ENCODE measurements at regions not wholly inside any gene's neighbourhood (a gene's known extent, or its start where the extent isn't known, plus 50 kb on each side); places are given as distances from the start of the nearest gene placed in this dataset.

- WGBS, 2 donors = 10 to 19% methylated on average over 7 of the region's 7 CpGs
- intact Hi-C loops (cut with DNase I; ENCODE audit: low total_unique reads) = no loop called here
- peak; percentile 95 to 97 for DNase-seq (ENCODE audit: low spot score in 2 of 2)
- no peak overlapping the region for H3K4me3 ChIP-seq (ENCODE audit: low read depth, poor library complexity, severe bottlenecking)
- TF ChIP-seq CTCF (IDR thresholded peaks at IDR 0.05) = no peak
- no peak for TF ChIP-seq POLR2A (IDR thresholded peaks at IDR 0.05)
Observed at GRCh38 chr2:12456293-12457106, 260.2 kb upstream of the TRIB2 start.

GRCh38 chr2:12457831-12458230, 258.9 kb upstream of the TRIB2 start:
- TF ChIP-seq POLR2A (IDR thresholded peaks at IDR 0.05) (no peak), CTCF (IDR thresholded peaks at IDR 0.05) (no peak)
- intact Hi-C loops (cut with DNase I; ENCODE audit: low total_unique reads) = no loop called here
- no peak overlapping the region for H3K4me3 ChIP-seq (ENCODE audit: low read depth, poor library complexity, severe bottlenecking)
- 61 to 64% methylated on average over 3 of the region's 3 CpGs for WGBS, 2 donors
- DNase-seq (ENCODE audit: low spot score in 2 of 2) = no peak

DNA sequence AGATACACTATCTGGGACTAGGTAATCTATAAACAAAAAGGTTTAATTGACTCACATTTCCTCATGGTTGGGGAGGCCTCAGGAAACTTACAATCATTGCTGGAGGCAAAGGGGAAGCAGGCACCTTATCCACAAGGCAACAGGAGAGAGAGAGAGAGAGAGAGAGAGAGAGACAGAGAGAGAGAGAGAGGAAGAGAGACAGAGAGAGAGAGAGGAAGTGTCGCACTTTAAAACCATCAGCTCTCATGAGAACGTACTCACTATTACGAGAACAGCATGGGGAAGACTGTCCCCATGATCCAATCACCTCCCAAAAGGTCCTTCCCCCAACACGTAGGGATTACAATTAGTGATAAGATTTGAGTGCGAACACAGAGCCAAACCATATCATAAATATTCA, 253.5 kb upstream of the TRIB2 start:
- H3K4me3 ChIP-seq (ENCODE audit: low read depth, poor library complexity, severe bottlenecking) = no peak overlapping the region
- no peak for DNase-seq (ENCODE audit: low spot score in 2 of 2)
- TF ChIP-seq POLR2A (IDR thresholded peaks at IDR 0.05) = no peak
- no peak for TF ChIP-seq CTCF (IDR thresholded peaks at IDR 0.05)
- WGBS, 2 donors = 69 to 78% methylated on average over 5 of the region's 5 CpGs
- intact Hi-C loops (cut with DNase I; ENCODE audit: low total_unique reads) = no loop called here

- H3K4me3 ChIP-seq (ENCODE audit: low read depth, poor library complexity, severe bottlenecking) = no peak overlapping the region
- WGBS, 2 donors = 76 to 89% methylated on average over 5 of the region's 5 CpGs
- TF ChIP-seq POLR2A (IDR thresholded peaks at IDR 0.05) = no peak
- TF ChIP-seq CTCF (IDR thresholded peaks at IDR 0.05) = no peak
- intact Hi-C loops (cut with DNase I; ENCODE audit: low total_unique reads) = no loop called here
- no peak for DNase-seq (ENCODE audit: low spot score in 2 of 2)
Observed at GRCh38 chr2:12465631-12466135, 251.1 kb upstream of the TRIB2 start.

DNA sequence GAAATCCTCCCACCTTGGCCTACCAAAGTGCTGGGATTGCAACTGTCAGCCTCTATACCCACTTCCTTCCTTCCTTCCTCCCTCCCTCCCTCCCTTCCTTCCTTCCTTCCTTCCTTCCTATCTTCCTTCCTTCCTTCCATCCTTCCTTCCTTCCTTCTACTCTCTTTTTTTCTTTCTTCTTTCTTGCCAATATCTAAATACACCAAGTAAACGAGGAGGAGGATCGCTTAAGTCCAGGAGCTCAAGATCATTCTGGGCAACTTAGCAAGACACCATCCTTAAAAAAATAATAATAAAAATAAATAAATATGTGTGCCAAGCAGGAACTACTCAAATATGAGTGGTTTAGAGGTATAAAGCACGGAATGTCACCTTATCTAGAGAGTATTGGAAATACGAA, 249.4 kb upstream of the TRIB2 start:
- TF ChIP-seq POLR2A (IDR thresholded peaks at IDR 0.05) (no peak), CTCF (IDR thresholded peaks at IDR 0.05) (no peak)
- WGBS, 2 donors = 93 to 94% methylated on average over 4 of the region's 4 CpGs
- H3K4me3 ChIP-seq (ENCODE audit: low read depth, poor library complexity, severe bottlenecking) = no peak overlapping the region
- intact Hi-C loops (cut with DNase I; ENCODE audit: low total_unique reads) = no loop called here
- no peak for DNase-seq (ENCODE audit: low spot score in 2 of 2)
